SIG-M5 treated with dmso at 0.1 percent for 504 hours (cell line): ENCODE measurements at regions not wholly inside any gene's neighbourhood (a gene's known extent, or its start where the extent isn't known, plus 50 kb on each side); places are given as distances from the start of the nearest gene placed in this dataset.
"Not testable (repeated sequence)": the region's sequence is repeated elsewhere in the genome, so short reads cannot be mapped to it uniquely, and the experiment has no call there.

Experiments used
- DNase-seq: peaks from one replicate; lab custom pipeline; 2025; ENCODE audit not compliant: unreplicated experiment; lab: John Stamatoyannopoulos, UW

GRCh38 chr17:16870253-16871245, 101.4 kb downstream of the TNFRSF13B start:
- no peak for DNase-seq

GRCh38 chr17:16869531-16870252, 102.2 kb downstream of the TNFRSF13B start:
- DNase-seq = not testable (repeated sequence)

GRCh38 chr17:16868616-16869015, 103.3 kb downstream of the TNFRSF13B start:
- not testable (repeated sequence) for DNase-seq

GRCh38 chr17:16867545-16867944, 104.4 kb downstream of the TNFRSF13B start:
- DNase-seq = not testable (repeated sequence)

GRCh38 chr17:16866841-16867240, 105.1 kb downstream of the TNFRSF13B start:
- DNase-seq = not testable (repeated sequence)

- no peak for DNase-seq
Observed at GRCh38 chr17:16866436-16866835, 105.5 kb downstream of the TNFRSF13B start.

- not testable (repeated sequence) for DNase-seq
Observed at GRCh38 chr17:16865704-16866103, 106.2 kb downstream of the TNFRSF13B start.

GRCh38 chr17:16865077-16865613, 106.8 kb downstream of the TNFRSF13B start:
- DNase-seq = not testable (repeated sequence)

- not testable (repeated sequence) for DNase-seq
Observed at GRCh38 chr17:16864462-16865076, 107.3 kb downstream of the TNFRSF13B start.

- not testable (repeated sequence) for DNase-seq
Observed at GRCh38 chr17:16861152-16861551, 110.8 kb downstream of the TNFRSF13B start.

GRCh38 chr17:16860467-16860866, 111.5 kb downstream of the TNFRSF13B start:
- not testable (repeated sequence) for DNase-seq

- not testable (repeated sequence) for DNase-seq
Observed at GRCh38 chr17:16859515-16859914, 112.4 kb downstream of the TNFRSF13B start.

GRCh38 chr17:16857746-16858145, 114.2 kb downstream of the TNFRSF13B start:
- DNase-seq = not testable (repeated sequence)

GRCh38 chr17:16856846-16857245, 115.1 kb downstream of the TNFRSF13B start:
- DNase-seq = not testable (repeated sequence)

- not testable (repeated sequence) for DNase-seq
Observed at GRCh38 chr17:16856171-16856570, 115.7 kb downstream of the TNFRSF13B start.

- not testable (repeated sequence) for DNase-seq
Observed at GRCh38 chr17:16854636-16855035, 117.3 kb downstream of the TNFRSF13B start.

- no peak for DNase-seq
Observed at GRCh38 chr17:16853661-16854320, 118.1 kb downstream of the TNFRSF13B start.

- not testable (repeated sequence) for DNase-seq
Observed at GRCh38 chr17:16849861-16850260, 122.1 kb downstream of the TNFRSF13B start.

- DNase-seq = not testable (repeated sequence)
Observed at GRCh38 chr17:16848997-16849396, 122.9 kb downstream of the TNFRSF13B start.

- not testable (repeated sequence) for DNase-seq
Observed at GRCh38 chr17:16845098-16845497, 126.8 kb downstream of the TNFRSF13B start.
